HG02588 (cell line): ENCODE measurements at regions not wholly inside any gene's neighbourhood (a gene's known extent, or its start where the extent isn't known, plus 50 kb on each side); places are given as distances from the start of the nearest gene placed in this dataset.
"Not testable (repeated sequence)": the region's sequence is repeated elsewhere in the genome, so short reads cannot be mapped to it uniquely, and the experiment has no call there.

Experiments used
- ATAC-seq: cut with Tn5 transposase; IDR thresholded peaks from one replicate; pipeline ENCODE4 v1.9.1; 2021; ENCODE audit warnings: mild to moderate bottlenecking, moderate library complexity; ENCODE audit not compliant: unreplicated experiment

DNA sequence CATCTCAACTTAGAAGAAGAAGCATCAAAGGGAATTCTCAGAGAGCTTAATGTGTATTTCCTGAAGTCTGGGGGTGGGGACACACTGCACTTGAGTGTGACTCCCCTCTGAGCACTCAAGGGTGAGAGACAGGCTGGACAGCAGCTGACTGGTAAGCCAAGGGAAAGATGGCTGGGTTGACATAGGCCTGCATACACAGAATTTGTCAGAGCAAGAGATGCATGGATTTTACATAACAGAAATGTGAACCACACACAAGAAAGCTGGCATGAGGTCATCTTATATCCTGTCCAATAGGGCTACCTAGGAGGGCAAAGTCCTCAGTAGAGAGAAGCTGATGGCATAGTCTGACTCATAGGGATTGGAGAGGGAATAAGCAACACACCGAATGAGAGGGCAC is 114.3 kb upstream of the EPB41L4A start:
- peak; percentile 52 for ATAC-seq

DNA sequence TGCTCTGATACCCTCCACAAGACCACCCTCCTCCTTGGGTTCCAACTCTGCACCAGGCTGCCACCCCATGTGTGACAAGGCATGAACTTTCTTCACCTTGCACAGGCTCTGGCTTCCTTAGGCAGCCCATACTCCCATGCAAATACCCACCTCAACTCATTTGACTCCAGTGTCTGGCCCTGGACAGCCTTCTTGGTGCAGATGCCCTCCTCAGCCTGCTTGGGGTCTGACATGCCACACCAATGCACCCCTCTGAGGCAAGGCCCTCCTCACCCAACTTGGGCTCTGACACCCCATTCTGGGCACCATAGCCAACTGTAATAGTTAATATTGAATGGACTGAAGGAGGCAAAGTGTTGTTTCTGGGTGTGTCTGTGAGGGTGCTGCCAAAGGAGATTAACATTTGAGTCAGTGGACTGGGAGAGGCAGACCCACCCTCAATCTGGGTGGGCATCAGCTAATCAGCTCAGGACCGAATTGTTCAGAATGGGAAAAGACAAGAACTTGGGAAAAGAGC is 115.0 kb upstream of the EPB41L4A start:
- ATAC-seq = no peak

DNA sequence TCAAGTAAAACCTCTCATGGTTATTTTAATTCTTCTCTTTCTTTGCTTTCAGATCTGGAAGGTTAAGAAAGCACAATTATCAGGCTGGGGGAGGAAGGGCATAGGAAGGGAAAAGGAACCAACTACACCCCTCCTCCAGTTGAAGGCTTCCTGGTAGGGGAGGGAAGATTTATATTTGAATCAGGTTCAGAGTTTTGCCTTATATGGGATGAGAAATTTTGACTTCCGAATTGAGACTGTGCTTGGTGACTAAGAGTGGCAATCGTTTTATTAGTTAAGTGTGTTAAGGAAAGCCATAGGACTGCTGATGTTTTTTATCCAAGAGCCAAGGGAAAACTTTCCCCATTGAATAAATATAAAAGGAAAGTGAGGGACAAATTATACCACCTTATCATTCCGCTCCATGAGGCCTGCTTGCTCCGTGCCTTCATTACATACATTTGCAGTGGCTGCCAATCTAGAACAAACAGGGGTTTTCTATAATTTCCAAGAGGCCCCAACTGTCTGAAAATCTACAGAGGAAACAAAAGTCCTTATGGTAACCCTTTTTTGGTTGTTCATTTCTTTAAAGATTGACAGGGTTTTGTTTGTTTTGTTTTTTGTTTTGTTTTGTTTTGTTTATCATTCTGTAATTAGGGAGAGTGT is 115.7 kb upstream of the EPB41L4A start:
- ATAC-seq = no peak

DNA sequence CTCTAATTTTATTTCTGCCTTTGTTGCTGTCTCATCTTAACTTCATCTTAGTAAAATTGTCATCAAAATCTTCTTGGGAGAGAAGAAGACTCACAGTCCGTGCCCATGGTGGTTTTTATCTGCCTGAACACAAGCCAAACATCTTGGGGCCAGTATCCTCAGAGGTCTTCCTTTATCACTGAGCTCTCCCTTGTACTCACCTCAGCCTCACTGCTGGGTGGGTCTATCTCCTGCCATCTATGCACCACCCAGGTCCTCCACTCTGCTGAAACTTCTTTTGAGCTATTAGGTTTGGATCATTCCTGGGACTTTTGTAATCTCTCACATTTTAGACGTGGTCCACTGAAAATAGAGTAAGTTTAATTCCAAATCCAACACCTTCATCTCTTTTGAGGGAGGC is 116.3 kb upstream of the EPB41L4A start:
- ATAC-seq = no peak

DNA sequence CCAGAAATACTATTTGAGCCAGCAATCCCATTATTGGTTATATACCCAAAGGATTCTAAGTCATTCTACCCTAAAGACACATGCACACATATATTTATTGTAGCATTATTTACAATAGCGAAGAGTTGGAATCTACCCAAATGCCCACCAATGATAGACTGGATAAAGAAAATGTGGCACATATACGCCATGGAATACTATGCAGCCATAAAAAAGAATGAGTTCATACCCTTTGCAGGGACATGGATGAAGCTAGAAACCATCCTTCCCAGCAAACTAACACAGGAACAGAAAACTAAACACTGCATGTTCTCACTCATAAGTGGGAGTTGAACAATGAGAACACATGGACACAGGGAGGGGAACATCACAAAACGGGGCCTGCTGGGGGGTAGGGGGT is 125.5 kb upstream of the EPB41L4A start:
- not testable (repeated sequence) for ATAC-seq

DNA sequence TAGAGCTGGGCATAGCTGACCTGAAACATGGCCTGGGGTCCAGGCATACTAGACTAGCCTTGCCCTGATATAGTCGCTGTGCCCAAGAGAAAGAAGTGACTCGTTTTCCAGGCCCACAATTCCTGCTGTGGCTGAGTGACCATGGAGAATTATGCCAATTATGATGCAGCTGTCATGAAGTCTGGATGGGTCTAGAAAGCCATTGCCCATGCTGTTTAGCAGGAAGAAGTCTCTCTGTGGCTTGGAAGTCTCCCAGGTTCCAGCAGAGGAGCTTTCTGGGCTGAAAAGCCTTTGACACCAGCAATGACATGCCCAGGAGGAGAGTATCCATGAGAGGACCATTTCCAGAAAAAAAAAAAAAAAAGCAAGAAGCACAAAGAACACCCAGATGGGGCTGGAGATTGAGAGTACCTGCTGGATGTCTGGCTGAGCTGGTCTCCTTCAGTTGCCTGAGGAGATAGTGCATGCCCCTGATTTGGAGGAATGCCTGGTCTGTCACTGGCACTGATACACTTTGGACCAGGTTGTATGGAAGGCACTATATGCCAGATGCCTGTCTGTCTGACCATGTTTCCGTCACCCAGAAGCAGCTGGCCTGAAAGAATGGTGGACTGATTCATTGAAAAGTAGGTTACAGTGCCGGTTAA is 128.0 kb upstream of the EPB41L4A start:
- ATAC-seq = no peak

DNA sequence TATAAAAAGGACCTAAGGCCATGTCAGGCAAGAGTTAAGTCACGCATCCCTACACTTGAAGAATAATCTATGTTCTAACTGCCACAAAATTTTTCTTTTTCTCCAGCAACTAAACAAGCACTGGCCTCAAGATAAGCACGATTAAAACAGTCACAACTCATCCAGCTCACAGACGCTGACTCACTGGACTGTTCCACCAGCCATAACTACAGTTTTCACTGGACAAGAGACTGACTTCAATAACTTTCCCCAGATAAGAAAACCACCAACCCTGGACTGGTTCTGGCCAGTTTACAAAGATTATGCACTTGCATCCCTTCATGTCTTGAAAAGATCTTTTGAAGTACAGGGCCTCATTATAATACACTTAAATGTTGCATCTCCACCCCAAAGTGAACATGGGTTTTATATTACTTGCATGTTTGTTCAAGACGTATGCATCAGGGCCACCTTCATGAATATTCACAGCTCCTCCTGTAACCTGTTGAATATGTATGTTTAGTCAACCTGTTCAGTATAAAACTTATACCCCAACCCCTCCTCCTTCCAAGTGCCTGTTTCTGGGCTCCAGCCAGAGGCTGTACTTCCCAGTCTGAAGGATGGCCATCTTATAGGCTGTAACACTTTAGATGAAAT is 129.3 kb upstream of the EPB41L4A start:
- ATAC-seq = no peak

DNA sequence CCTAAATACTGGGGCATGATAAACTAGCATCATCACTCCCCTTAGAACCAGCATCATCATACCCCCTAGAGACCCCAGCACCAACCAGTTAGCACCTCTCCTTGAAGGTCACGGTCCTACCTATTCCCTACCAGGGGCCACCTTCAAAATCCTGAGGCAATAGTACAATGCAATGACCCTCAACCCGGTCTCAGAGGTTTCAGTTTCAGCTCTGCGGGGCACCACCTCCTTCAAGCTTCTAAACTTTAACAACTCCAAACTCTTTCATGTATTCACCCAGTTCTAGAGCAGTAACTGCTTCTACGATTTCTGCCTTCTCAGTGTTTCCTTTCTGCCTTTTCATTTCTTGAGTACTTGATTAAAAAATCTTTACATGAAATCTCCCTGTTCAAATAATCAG is 130.1 kb upstream of the EPB41L4A start:
- peak; percentile 51 for ATAC-seq

DNA sequence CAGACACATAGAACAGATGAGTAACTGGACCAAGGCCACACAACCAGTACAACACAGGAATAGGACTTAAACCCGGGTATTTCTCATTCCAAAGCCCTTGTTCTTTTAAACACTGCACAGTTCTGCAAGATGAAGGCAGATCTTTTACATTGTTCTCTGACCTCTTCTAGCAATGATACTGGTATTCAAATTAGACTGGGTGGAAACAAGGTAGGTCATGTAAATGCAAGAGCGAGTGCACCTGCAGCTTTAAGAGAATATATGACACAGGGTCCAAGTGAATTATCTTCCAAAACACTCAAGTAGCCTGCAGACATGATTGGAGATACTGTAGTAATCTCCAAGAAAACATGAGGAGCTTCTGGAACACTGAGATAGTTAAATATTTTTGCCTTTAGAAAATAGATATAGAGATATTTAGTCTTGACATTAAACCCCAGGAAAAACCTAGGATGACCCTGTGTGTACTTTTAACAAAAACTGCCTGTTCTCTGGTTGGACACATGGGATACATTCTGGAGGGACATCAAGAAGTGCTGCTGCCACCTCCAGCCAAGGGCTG is 130.6 kb upstream of the EPB41L4A start:
- ATAC-seq = no peak

DNA sequence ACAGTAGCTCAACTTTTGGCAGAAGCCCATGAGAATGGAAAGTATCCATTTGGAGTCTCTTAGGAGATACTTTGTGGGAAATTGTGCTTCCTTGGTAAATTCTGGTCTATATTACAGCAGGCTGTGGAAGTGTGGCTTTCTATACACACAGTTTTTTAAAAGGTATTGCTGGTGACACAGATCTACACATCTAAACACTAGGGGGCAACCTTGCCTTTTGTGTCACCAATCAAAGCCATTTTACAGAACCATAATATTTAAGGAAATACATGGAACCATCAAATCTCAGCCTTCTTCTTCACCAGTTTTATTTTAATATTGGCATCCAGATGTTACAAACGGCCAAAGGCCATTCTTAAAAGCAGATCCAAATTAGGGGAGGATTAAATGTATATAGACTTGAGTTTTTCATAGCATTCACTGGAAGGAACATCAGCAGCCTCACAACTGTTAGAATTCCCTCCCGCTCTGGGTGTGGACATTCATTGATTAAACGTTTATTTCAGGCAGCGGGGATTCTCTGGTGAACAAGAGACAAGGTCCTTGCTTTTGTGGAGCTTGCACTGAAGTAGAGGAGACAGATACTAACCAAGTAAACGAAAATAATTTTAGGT is 132.4 kb upstream of the EPB41L4A start:
- no peak for ATAC-seq

DNA sequence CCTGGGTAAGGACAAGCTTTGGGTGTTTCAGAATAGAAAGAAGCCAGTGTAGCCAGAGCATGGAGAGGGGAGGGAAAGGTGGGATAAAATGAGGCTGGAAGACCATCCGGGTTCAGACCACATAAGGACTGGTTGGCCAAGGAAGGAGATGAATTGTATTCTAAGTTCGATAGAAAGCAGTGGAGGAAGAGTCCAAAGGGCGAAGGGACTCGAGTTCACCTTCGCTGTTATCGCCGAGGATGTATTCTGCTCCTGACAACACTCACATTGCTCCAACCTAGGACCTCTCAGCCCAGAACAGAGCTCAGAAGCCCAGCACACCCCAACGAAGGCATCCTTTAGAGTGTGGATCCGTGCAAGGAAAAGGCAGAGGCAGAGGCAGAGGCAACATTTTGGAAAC is 133.1 kb upstream of the EPB41L4A start:
- no peak for ATAC-seq

DNA sequence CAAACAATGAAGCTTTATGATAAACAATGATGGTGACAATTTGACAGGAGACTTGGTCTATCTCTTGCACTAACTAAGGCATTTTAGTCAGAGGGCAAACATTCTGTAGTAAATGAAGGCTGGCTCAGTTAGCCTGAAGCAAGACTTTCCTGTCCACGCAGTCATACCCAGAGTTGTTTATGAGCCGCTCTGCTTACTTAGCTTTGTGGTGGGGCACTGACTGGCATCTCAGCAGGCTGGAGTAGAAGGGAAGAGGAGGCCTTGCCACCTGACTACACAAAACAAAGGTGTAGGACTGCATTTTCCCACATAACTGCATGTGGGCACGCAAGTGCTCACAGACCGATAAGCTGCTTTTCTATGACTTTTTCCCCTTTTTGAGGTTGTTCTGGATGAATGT is 133.7 kb upstream of the EPB41L4A start:
- no peak for ATAC-seq

DNA sequence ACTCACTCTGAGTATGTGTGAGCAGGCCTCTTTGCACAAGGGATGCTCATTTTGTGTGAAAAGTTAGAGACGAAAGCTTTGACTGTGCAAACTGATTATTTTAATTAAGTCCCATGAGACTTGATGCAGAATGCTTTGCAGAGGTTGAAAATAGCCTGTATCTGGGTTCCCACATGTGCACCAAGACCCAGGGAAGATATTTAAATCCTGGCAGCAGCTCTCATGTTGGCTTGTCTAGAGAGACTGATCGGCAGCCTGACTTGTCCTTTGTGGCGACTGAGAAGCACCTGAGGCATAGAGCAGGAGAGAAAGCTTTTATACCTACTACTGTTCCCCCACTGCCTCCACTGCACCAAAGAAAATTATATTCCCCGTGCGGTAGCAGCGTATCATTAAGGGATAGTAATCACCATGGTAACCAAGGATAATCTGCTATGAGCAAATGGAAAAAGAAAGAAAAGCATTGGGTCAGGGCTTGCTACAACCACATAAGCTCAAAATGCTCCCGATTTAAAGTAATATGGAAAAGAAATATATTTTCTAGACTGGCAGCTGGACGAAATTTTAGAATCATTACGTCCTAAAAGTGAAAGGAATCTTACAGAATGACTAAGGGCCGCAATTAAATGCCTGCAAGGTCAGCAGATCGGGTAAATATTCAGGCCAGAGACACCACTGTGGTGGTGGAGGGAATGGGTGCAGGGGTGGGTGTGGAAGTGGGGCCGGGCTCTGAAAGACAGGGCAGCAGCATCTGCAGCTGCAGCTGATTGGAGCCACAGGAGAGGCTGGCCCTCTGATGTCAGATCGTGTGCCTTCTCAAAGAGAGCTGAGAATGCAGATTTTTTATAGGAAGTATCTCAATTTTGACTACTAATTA is 135.3 kb upstream of the EPB41L4A start:
- ATAC-seq = no peak

DNA sequence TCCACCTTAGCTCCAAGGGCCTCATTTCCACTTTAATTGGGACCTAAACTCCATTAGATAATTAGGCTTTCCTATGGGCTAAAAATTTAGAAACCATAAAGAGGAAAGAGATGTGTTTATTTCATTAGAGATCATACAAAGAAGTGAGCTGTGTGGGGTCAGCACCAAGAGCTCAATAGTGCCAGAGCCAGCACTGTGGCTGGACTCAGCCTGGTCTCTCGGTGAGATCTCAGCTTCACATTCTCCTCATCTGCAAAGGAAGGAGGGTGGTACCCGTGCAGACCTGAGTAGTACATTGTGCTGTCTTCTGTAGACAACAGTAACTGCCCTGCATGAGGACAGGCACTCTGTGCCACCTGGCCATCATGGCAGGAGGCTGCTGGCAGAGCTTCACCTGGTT is 136.1 kb upstream of the EPB41L4A start:
- no peak for ATAC-seq

DNA sequence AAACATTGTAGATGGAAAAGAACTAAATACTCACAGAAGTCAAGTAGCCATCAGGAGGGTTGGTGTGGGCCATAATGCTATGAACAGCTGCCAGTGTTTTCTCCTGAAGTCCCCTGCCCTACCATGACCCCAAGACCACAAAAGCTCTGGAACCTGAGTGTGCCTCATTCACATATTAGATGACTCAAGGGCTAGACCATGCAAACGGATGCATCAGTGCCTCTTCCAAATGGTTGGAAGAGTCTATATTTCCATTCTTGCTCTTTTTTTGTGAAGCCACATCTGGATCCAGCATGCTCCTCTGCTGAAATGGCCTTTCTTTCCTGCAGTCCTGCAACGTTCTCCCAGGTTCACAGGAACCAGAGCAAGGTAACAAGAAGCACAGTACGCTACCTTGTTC is 136.6 kb upstream of the EPB41L4A start:
- ATAC-seq = no peak

DNA sequence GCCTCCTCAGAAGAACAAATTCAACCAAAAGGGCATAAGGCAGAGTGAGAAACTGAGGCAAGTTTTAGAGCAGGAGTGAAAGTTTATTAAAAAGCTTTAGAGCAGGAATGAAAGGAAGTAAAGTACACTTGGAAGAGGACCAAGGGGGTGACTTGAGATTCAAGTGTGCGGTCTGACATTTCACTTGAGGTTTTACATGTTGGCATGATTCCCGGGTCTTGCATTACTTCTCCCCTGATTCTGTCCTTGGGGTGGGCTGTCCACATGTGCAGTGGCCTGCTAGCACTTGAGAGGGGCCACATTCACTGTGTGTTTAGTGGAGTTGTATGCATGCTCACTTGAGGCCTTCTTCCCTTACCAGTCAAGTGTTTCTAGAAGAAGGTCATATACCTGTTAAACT is 140.4 kb upstream of the EPB41L4A start:
- ATAC-seq = not testable (repeated sequence)

DNA sequence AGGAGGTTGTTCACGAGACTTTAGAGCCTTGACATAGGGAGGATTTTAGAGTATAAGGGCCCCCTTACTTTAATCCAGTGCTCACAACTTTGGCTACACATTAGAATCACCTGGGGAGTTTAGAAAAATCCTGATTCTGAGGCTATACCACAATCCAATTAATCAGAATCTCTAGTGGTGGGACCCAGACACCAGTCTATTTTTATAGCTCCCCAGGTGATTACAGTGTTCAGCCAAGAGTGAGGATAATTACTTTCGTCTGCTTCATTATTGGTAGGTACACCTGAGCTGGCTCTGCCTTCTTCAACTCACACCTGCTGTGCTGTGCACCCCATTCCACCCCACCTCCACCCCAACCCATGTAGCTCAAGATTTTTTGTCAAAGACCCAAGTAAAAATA is 141.3 kb upstream of the EPB41L4A start:
- ATAC-seq = no peak

DNA sequence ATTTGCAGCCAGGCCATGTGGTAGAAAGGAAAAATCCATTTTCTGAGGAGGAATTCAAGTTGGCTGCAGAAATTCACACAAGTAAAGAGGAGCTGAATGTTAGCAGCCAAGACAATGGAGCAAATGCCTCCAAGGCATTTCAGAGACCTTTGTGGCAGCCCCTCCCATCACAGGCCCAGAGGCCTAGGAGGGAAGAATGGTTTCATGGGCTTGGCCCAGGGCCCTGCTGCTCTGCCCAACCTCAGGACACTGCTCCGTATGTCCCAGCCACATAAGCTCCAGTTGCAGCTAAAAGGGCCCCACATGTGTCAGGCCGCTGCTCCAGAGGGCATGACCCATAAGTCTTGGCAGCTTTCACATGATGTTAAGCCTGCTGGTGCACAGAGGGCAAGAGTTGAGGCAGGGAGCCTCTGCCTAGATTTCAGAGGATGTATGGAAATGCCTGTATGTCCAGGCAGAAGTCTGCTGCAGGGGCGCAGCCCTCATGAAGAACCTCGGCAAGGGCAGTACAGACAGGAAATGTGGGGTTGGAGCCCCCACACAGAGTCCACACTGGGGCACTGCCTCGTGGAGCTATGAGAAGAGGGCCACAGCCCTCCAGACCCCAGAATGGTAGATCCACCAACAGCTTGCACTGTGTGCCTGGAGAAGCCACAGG is 144.2 kb upstream of the EPB41L4A start:
- ATAC-seq = no peak

DNA sequence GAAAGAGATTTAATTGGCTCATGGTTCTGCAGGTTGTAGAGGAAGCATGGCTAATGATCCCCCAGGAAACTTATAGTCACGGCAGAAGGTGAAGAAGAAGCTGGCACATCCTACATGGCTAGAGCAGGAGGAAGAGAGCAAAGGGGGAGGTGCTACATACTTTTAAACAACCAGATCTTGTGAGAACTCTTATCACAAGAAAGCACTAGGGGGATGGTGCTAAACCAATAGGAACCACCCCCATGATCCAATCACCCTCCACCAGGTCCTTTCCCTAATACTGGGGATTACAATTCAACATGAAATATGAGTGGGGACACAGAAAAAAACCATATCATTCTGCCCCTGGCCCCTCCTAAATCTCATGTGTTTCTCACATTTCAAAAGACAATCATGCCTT is 147.2 kb upstream of the EPB41L4A start:
- ATAC-seq = no peak

DNA sequence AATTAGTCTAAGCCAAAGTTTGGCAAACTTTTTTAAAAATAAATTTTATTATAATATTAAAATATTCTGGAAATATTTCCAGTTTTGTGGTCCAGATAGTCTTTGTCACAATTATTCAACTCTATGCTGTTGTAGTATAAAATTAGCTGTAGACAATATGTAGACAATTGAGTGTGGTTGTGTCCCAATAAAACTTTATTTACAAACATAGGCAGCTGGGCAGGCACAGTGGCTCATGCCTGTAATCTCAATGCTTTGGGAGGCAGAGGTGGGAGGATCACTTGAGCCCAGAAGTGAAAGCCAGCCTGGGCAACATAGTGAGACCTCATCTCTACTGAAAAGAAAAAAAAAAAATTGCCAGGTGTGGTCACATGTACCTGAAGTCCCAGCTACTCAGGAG is 150.5 kb upstream of the EPB41L4A start:
- ATAC-seq = no peak
